ENCODE measurements at regions not wholly inside any gene's neighbourhood (a gene's known extent, or its start where the extent isn't known, plus 50 kb on each side); places are given as distances from the start of the nearest gene placed in this dataset.
"Not testable (repeated sequence)": the region's sequence is repeated elsewhere in the genome, so short reads cannot be mapped to it uniquely, and the experiment has no call there.

- not testable (repeated sequence) for TF ChIP-seq CTCF, POLR2A (IDR thresholded peaks at IDR 0.05)
Measured at GRCh38 chr9:108026718-108027117, 537.1 kb upstream of the KLF4 start.

Measured in transverse colon (tissue), 3 donors.